ENCODE measurements at regions not wholly inside any gene's neighbourhood (a gene's known extent, or its start where the extent isn't known, plus 50 kb on each side); places are given as distances from the start of the nearest gene placed in this dataset.

DNA sequence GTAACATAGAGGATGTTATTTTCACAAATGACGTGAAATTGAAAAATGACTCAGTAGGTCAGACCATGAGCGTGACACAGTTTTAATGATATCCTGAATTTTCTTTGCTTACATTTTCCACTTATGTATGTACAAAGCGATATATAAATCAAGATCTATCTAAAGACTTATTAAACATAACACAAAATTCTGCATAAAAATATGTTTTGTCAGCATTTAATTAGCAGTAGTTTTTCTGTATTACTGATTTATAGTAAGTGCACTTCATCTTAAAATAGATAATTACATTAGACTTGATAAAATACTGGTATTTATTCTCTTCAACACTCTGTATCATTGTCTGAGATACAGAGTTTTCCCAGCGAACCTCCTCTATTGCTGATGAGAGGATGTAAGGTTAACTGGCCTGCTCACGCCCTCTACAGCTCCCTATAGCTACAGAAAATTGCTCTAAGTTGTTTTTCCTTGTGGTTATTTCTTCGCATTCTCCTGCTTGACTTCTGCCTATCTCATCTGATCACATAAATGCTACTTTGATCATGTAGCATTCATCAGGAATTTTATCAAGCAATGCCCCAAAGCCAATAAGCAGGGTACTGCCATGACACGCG is 548.8 kb upstream of the REG3G start:
- Histone ChIP-seq H3K9me3 (ENCODE audit: control insufficient read depth, low read length) (no peaks in the 10 kb centered on the region), H3K9ac (ENCODE audit: low read length) (no peak overlapping the region), H3K36me3 (ENCODE audit: control insufficient read depth, insufficient read depth, low read length, severe bottlenecking) (no peaks in the 10 kb centered on the region), H3K4me1 (ENCODE audit: control insufficient read depth, insufficient read depth, low read length) (no peaks in the 10 kb centered on the region), H3K27me3 (replicated peaks; ENCODE audit: control insufficient read depth, insufficient read depth, low read length) (no peaks in the 10 kb centered on the region), H3K4me3 (ENCODE audit: low read length) (no peak overlapping the region)
- DNase-seq (ENCODE audit: low read depth), result no peak

- H3K36me3 ChIP-seq (ENCODE audit: control insufficient read depth, insufficient read depth, low read length, severe bottlenecking), result no peaks in the 10 kb centered on the region
- no peaks in the 10 kb centered on the region for H3K4me1 ChIP-seq (ENCODE audit: control insufficient read depth, insufficient read depth, low read length)
- H3K9me3 ChIP-seq (ENCODE audit: control insufficient read depth, low read length), result no peaks in the 10 kb centered on the region
- no peak overlapping the region for H3K9ac ChIP-seq (ENCODE audit: low read length)
- no peak overlapping the region for H3K4me3 ChIP-seq (ENCODE audit: low read length)
- no peak for DNase-seq (ENCODE audit: low read depth)
- no peaks in the 10 kb centered on the region for H3K27me3 ChIP-seq (replicated peaks; ENCODE audit: control insufficient read depth, insufficient read depth, low read length)
These were observed 538.9 kb upstream of the REG3G start for GRCh38 chr2:78486565-78486964.

DNA sequence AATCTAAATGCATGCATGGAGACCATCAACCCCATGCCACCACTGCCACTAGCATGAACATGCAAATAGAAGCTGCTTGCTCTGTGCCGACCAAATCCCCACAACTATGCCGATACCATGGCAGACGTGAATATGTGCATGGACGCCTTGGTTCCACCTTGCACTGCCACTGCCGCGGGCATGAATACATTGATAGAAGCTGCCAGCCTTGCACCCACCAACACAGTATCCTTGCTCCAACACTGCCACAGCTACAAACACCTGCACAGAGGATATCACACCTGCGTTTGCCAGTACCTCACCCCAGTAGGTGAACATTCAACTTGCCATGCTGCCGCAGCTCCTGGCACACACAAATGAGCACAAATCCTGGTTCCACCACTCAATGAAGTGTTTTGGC is 527.4 kb upstream of the REG3G start:
- Histone ChIP-seq H3K27me3 (replicated peaks; ENCODE audit: control insufficient read depth, insufficient read depth, low read length) (no peaks in the 10 kb centered on the region), H3K9me3 (ENCODE audit: control insufficient read depth, low read length) (no peaks in the 10 kb centered on the region), H3K4me3 (ENCODE audit: low read length) (no peak overlapping the region), H3K36me3 (ENCODE audit: control insufficient read depth, insufficient read depth, low read length, severe bottlenecking) (no peaks in the 10 kb centered on the region), H3K9ac (ENCODE audit: low read length) (no peak overlapping the region), H3K4me1 (ENCODE audit: control insufficient read depth, insufficient read depth, low read length) (no peaks in the 10 kb centered on the region)
- DNase-seq (ENCODE audit: low read depth), result no peak

- H3K27me3 ChIP-seq (replicated peaks; ENCODE audit: control insufficient read depth, insufficient read depth, low read length), result no peaks in the 10 kb centered on the region
- H3K9me3 ChIP-seq (ENCODE audit: control insufficient read depth, low read length), result peaks cover 8% of the 10 kb centered on the region
- no peak overlapping the region for H3K4me3 ChIP-seq (ENCODE audit: low read length)
- DNase-seq (ENCODE audit: low read depth), result no peak
- H3K4me1 ChIP-seq (ENCODE audit: control insufficient read depth, insufficient read depth, low read length), result no peaks in the 10 kb centered on the region
- H3K36me3 ChIP-seq (ENCODE audit: control insufficient read depth, insufficient read depth, low read length, severe bottlenecking), result no peaks in the 10 kb centered on the region
- no peak overlapping the region for H3K9ac ChIP-seq (ENCODE audit: low read length)
These were observed 519.2 kb upstream of the REG3G start for GRCh38 chr2:78506301-78506700.

DNA sequence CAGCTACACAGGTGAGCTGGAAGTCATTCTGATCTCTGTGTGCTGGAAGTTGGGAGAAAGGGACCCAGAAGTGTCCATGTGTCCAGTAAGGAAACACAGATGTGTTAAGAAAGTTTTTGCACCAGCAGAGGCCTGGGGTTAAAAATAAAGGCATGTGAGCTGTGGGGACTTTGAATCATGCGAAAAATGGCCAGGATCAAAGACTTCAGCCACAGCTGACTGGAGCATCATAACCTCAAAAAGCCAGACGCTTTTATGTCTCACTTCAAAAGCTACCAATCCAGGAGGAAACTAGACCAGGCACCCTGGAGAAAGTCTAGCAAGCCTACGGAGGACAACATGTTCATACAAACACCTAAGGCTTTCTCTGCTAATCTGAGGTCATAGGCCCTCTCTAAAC is 503.6 kb upstream of the REG3G start:
- no peaks in the 10 kb centered on the region for H3K36me3 ChIP-seq (ENCODE audit: control insufficient read depth, insufficient read depth, low read length, severe bottlenecking)
- no peaks in the 10 kb centered on the region for H3K27me3 ChIP-seq (replicated peaks; ENCODE audit: control insufficient read depth, insufficient read depth, low read length)
- H3K9me3 ChIP-seq (ENCODE audit: control insufficient read depth, low read length), result no peaks in the 10 kb centered on the region
- DNase-seq (ENCODE audit: low read depth), result no peak
- H3K4me3 ChIP-seq (ENCODE audit: low read length), result no peak overlapping the region
- no peaks in the 10 kb centered on the region for H3K4me1 ChIP-seq (ENCODE audit: control insufficient read depth, insufficient read depth, low read length)
- H3K9ac ChIP-seq (ENCODE audit: low read length), result no peak overlapping the region

- no peak for DNase-seq (ENCODE audit: low read depth)
- Histone ChIP-seq H3K9ac (ENCODE audit: low read length) (no peak overlapping the region), H3K4me1 (ENCODE audit: control insufficient read depth, insufficient read depth, low read length) (no peaks in the 10 kb centered on the region), H3K36me3 (ENCODE audit: control insufficient read depth, insufficient read depth, low read length, severe bottlenecking) (no peaks in the 10 kb centered on the region), H3K9me3 (ENCODE audit: control insufficient read depth, low read length) (no peaks in the 10 kb centered on the region), H3K27me3 (replicated peaks; ENCODE audit: control insufficient read depth, insufficient read depth, low read length) (no peaks in the 10 kb centered on the region), H3K4me3 (ENCODE audit: low read length) (no peak overlapping the region)
These were observed 492.6 kb upstream of the REG3G start for GRCh38 chr2:78532762-78533379.

DNA sequence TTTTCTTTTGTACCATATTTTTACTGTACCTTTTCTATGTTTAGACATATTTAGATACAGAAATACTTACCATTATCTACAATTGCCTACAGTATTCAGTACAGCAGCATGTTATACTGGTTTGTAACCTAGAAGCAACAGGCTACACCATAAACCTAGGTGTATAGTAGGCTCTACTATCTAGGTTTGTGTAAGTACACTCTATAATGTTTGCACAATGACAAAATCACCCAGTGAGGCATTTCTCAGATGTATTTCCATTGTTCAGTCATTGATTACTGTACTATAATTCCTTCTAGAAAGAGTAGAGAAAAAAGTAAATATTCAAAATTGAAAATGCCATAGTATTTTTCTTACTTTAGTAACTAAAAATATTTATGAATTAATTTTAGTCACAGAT is 490.1 kb upstream of the REG3G start:
- no peaks in the 10 kb centered on the region for H3K9me3 ChIP-seq (ENCODE audit: control insufficient read depth, low read length)
- H3K27me3 ChIP-seq (replicated peaks; ENCODE audit: control insufficient read depth, insufficient read depth, low read length), result no peaks in the 10 kb centered on the region
- DNase-seq (ENCODE audit: low read depth), result no peak
- no peak overlapping the region for H3K4me3 ChIP-seq (ENCODE audit: low read length)
- H3K4me1 ChIP-seq (ENCODE audit: control insufficient read depth, insufficient read depth, low read length), result no peaks in the 10 kb centered on the region
- H3K9ac ChIP-seq (ENCODE audit: low read length), result no peak overlapping the region
- H3K36me3 ChIP-seq (ENCODE audit: control insufficient read depth, insufficient read depth, low read length, severe bottlenecking), result no peaks in the 10 kb centered on the region

- no peaks in the 10 kb centered on the region for H3K9me3 ChIP-seq (ENCODE audit: control insufficient read depth, low read length)
- no peak overlapping the region for H3K4me3 ChIP-seq (ENCODE audit: low read length)
- H3K9ac ChIP-seq (ENCODE audit: low read length), result no peak overlapping the region
- H3K27me3 ChIP-seq (replicated peaks; ENCODE audit: control insufficient read depth, insufficient read depth, low read length), result no peaks in the 10 kb centered on the region
- H3K36me3 ChIP-seq (ENCODE audit: control insufficient read depth, insufficient read depth, low read length, severe bottlenecking), result no peaks in the 10 kb centered on the region
- no peaks in the 10 kb centered on the region for H3K4me1 ChIP-seq (ENCODE audit: control insufficient read depth, insufficient read depth, low read length)
- no peak for DNase-seq (ENCODE audit: low read depth)
These were observed 487.2 kb upstream of the REG3G start for GRCh38 chr2:78538322-78538721.

DNA sequence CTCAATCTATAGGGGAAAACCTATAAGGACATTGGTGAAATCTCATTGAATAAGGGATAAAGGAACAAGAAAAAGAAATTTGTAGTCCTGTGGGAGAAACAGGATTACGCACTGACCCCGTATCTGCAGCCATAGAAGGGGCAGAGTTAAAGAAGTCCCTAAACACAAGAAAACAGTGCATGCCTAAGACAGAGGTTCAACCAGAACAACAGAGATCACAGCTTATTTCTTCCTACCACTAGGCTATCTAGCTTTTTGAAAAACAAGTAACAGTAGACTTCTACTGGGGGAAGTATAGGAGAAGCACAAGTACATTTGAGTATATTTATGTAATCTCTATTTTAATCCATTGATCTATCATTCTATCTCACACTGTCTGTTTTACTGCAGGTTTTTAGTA is 485.2 kb upstream of the REG3G start:
- H3K4me1 ChIP-seq (ENCODE audit: control insufficient read depth, insufficient read depth, low read length), result no peaks in the 10 kb centered on the region
- H3K27me3 ChIP-seq (replicated peaks; ENCODE audit: control insufficient read depth, insufficient read depth, low read length), result no peaks in the 10 kb centered on the region
- no peak overlapping the region for H3K4me3 ChIP-seq (ENCODE audit: low read length)
- H3K9ac ChIP-seq (ENCODE audit: low read length), result no peak overlapping the region
- no peak for DNase-seq (ENCODE audit: low read depth)
- no peaks in the 10 kb centered on the region for H3K36me3 ChIP-seq (ENCODE audit: control insufficient read depth, insufficient read depth, low read length, severe bottlenecking)
- H3K9me3 ChIP-seq (ENCODE audit: control insufficient read depth, low read length), result no peaks in the 10 kb centered on the region

GRCh38 chr2:78541088-78541450 is 484.4 kb upstream of the REG3G start:
- Histone ChIP-seq H3K4me1 (ENCODE audit: control insufficient read depth, insufficient read depth, low read length) (no peaks in the 10 kb centered on the region), H3K4me3 (ENCODE audit: low read length) (no peak overlapping the region), H3K9me3 (ENCODE audit: control insufficient read depth, low read length) (no peaks in the 10 kb centered on the region), H3K9ac (ENCODE audit: low read length) (no peak overlapping the region), H3K36me3 (ENCODE audit: control insufficient read depth, insufficient read depth, low read length, severe bottlenecking) (no peaks in the 10 kb centered on the region), H3K27me3 (replicated peaks; ENCODE audit: control insufficient read depth, insufficient read depth, low read length) (no peaks in the 10 kb centered on the region)
- DNase-seq (ENCODE audit: low read depth), result no peak

- no peak for DNase-seq (ENCODE audit: low read depth)
- H3K4me1 ChIP-seq (ENCODE audit: control insufficient read depth, insufficient read depth, low read length), result no peaks in the 10 kb centered on the region
These were observed 483.8 kb upstream of the REG3G start for GRCh38 chr2:78541451-78542267.

More at GRCh38 chr2:78541451-78542267, 483.8 kb upstream of the REG3G start:
- H3K36me3 ChIP-seq (ENCODE audit: control insufficient read depth, insufficient read depth, low read length, severe bottlenecking), result no peaks in the 10 kb centered on the region
- no peaks in the 10 kb centered on the region for H3K27me3 ChIP-seq (replicated peaks; ENCODE audit: control insufficient read depth, insufficient read depth, low read length)
- no peaks in the 10 kb centered on the region for H3K9me3 ChIP-seq (ENCODE audit: control insufficient read depth, low read length)
- H3K4me3 ChIP-seq (ENCODE audit: low read length), result no peak overlapping the region
- no peak overlapping the region for H3K9ac ChIP-seq (ENCODE audit: low read length)
